ENCODE measurements at regions not wholly inside any gene's neighbourhood (a gene's known extent, or its start where the extent isn't known, plus 50 kb on each side); places are given as distances from the start of the nearest gene placed in this dataset.

DNA sequence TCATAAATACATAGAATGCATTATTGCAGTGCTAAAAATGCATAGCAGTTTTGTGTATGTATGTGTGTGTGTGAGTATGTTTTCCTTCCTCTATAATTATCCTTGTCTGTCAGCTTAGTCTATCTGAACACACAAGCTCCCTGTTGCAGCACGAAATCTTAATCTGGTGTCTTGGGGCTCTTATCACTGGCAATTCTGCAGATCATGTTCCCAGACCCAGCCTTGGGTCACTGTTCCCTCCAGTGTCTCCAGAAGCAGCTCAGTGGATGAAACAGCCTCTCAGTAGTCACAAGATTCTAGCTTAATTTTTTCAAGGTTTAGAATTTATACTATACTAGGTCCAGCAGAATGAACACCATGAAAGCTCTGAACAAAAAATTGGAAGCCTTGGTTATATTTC lies 777.9 kb downstream of the MRPL39 start:
- ChIA-PET CTCF (no interaction called here), POLR2A (no interaction called here)
- no peaks in the 10 kb centered on the region for H3K9me3 ChIP-seq (replicated peaks; ENCODE audit: control insufficient read depth, insufficient read depth, low read length)
- no peaks in the 10 kb centered on the region for H3K36me3 ChIP-seq (ENCODE audit: control insufficient read depth in 2 of 2, extremely low read depth in 1 of 2, insufficient read depth in 2 of 2, low read length in 2 of 2)
- H2AFZ ChIP-seq (ENCODE audit: low read depth, low read length): no peak overlapping the region
- no peak overlapping the region for H3K9ac ChIP-seq (replicated peaks; ENCODE audit: extremely low read depth, insufficient read depth, low read length)
- H3K4me1 ChIP-seq (ENCODE audit: control insufficient read depth, extremely low read depth, insufficient read depth, low read length): no peaks in the 10 kb centered on the region
- intact Hi-C loops (cut with micrococcal nuclease) (no loop called here), dilution Hi-C loops (cut with MboI; ENCODE audit: extremely low pct_ligation_motif_present, low sequenced_read_pairs) (no loop called here)
- no peak overlapping the region for H3K27ac ChIP-seq (ENCODE audit: insufficient read depth, low read depth, low read length)
- no peaks in the 10 kb centered on the region for H4K20me1 ChIP-seq (replicated peaks; ENCODE audit: control insufficient read depth, extremely low read depth, insufficient read depth, low read length)
- TF ChIP-seq GATA2 (IDR thresholded peaks at IDR 0.05; ENCODE audit: insufficient read depth, insufficient read length, low read depth, low read length): no peak
- no peak for TF ChIP-seq FOS (IDR thresholded peaks at IDR 0.05; ENCODE audit: borderline replicate concordance, insufficient read depth, low read length)
- TF ChIP-seq POLR2AphosphoS5 (IDR thresholded peaks at IDR 0.05; ENCODE audit: insufficient read depth, low read depth, low read length): no peak
- no peak for TF ChIP-seq JUN (IDR thresholded peaks at IDR 0.05; ENCODE audit: borderline replicate concordance, insufficient read depth, insufficient read length, low read depth)
- TF ChIP-seq, protein P1, sequence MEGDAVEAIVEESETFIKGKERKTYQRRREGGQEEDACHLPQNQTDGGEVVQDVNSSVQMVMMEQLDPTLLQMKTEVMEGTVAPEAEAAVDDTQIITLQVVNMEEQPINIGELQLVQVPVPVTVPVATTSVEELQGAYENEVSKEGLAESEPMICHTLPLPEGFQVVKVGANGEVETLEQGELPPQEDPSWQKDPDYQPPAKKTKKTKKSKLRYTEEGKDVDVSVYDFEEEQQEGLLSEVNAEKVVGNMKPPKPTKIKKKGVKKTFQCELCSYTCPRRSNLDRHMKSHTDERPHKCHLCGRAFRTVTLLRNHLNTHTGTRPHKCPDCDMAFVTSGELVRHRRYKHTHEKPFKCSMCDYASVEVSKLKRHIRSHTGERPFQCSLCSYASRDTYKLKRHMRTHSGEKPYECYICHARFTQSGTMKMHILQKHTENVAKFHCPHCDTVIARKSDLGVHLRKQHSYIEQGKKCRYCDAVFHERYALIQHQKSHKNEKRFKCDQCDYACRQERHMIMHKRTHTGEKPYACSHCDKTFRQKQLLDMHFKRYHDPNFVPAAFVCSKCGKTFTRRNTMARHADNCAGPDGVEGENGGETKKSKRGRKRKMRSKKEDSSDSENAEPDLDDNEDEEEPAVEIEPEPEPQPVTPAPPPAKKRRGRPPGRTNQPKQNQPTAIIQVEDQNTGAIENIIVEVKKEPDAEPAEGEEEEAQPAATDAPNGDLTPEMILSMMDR (IDR thresholded peaks at IDR 0.05; ENCODE audit: extremely low read depth in 1 of 2, insufficient read depth in 1 of 2, low read depth in 1 of 2, low read length in 2 of 2): no peak
- TF ChIP-seq MYC (IDR thresholded peaks at IDR 0.05; ENCODE audit: low read depth, low read length): no peak
- TF ChIP-seq, protein P2, sequence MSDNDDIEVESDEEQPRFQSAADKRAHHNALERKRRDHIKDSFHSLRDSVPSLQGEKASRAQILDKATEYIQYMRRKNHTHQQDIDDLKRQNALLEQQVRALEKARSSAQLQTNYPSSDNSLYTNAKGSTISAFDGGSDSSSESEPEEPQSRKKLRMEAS (IDR thresholded peaks at IDR 0.05; ENCODE audit: insufficient read depth, insufficient read length): no peak
- TF ChIP-seq POLR2A (IDR thresholded peaks at IDR 0.05; ENCODE audit: low read depth, low read length): no peak
- TF ChIP-seq EZH2 (IDR thresholded peaks at IDR 0.05; ENCODE audit: borderline replicate concordance, low read depth, low read length, severe bottlenecking): no peak
- no peaks in the 10 kb centered on the region for H3K27me3 ChIP-seq (ENCODE audit: control insufficient read depth in 2 of 2, insufficient read depth in 2 of 2, low read length in 2 of 2)
- no peaks in the 10 kb centered on the region for H3K79me2 ChIP-seq (ENCODE audit: control insufficient read depth, insufficient read depth, low read length)
- no peak overlapping the region for H3K4me3 ChIP-seq (replicated peaks in 1 of 3; ENCODE audit: insufficient read depth in 1 of 3, low read depth in 1 of 3, low read length in 3 of 3)
- no TSS peak for BruUV-seq (replicated peaks)
- no peaks in the 10 kb centered on the region for H3K9me1 ChIP-seq (replicated peaks; ENCODE audit: control insufficient read depth, extremely low read depth, insufficient read depth, low read length)
- DNase-seq (ENCODE audit: low read depth, low spot score): no peak
- no peak overlapping the region for H3K4me2 ChIP-seq (ENCODE audit: insufficient read depth, low read length)
- no peak for FAIRE-seq

All from endothelial cell of umbilical vein (primary cell).